H1 (cell line): ENCODE measurements at regions not wholly inside any gene's neighbourhood (a gene's known extent, or its start where the extent isn't known, plus 50 kb on each side); places are given as distances from the start of the nearest gene placed in this dataset.

ENCODE experiments used
- BACH1 ChIP-seq: IDR thresholded peaks from 2 replicates; pipeline ENCODE4 v1.6.1; 2012; ENCODE audit warnings: low read length, improper control_type of control experiment
- CHD1 ChIP-seq: IDR thresholded peaks from 2 replicates; pipeline ENCODE4 v1.6.1; 2012; ENCODE audit warnings: low read depth, low read length, improper control_type of control experiment
- CREB1 ChIP-seq: IDR thresholded peaks from 2 replicates; pipeline ENCODE4 v1.6.1; 2012; ENCODE audit warnings: inconsistent platforms
- EGR1 ChIP-seq: IDR thresholded peaks from 2 replicates; pipeline ENCODE4 v1.6.1; 2011; ENCODE audit warnings: low read depth, low read length, borderline replicate concordance
- HDAC2 ChIP-seq, 2 experiments: fragments of 300-600 bp in 1 of 2; sonication (generic) in 1 of 2; IDR thresholded peaks; 2 replicates each; pipeline ENCODE4 v1.6.1; 2011 to 2012; ENCODE audit warnings: low read depth in 2 of 2, low read length in 2 of 2, mild to moderate bottlenecking in 2 of 2, moderate library complexity in 2 of 2, borderline replicate concordance in 1 of 2, inconsistent platforms in 1 of 2
- NRF1 ChIP-seq: IDR thresholded peaks from 2 replicates; pipeline ENCODE4 v1.6.1; 2011; ENCODE audit warnings: mild to moderate bottlenecking, low read depth, low read length, improper control_type of control experiment
- TF ChIP-seq, protein P1 (sequence below): fragments of 300-600 bp; sonication (generic); IDR thresholded peaks from 2 replicates; pipeline ENCODE4 v1.7.1; 2012; ENCODE audit warnings: low read length, moderate library complexity, mild to moderate bottlenecking, inconsistent platforms; ENCODE audit not compliant: insufficient replicate concordance

DNA sequence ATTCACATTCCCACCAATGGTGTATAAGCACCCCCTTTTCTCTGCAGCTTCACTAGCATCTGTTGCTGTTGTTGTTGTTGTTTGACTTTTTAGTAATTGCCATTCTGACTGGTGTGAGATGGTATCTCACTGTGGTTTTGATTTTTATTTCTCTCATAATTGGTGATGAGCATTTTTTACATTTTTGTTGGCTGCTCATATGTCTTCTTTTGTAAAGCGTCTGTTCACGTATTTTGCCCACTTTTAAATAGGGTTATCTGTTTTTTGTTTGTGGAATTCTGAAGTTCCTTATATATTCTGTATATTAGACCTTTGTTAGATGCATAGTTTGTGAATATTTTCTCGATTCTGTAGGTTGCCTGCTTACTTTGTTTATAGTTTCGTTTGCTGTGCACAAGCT, 278.4 kb upstream of the TNP1 start (continued):
- TF ChIP-seq, protein P1, sequence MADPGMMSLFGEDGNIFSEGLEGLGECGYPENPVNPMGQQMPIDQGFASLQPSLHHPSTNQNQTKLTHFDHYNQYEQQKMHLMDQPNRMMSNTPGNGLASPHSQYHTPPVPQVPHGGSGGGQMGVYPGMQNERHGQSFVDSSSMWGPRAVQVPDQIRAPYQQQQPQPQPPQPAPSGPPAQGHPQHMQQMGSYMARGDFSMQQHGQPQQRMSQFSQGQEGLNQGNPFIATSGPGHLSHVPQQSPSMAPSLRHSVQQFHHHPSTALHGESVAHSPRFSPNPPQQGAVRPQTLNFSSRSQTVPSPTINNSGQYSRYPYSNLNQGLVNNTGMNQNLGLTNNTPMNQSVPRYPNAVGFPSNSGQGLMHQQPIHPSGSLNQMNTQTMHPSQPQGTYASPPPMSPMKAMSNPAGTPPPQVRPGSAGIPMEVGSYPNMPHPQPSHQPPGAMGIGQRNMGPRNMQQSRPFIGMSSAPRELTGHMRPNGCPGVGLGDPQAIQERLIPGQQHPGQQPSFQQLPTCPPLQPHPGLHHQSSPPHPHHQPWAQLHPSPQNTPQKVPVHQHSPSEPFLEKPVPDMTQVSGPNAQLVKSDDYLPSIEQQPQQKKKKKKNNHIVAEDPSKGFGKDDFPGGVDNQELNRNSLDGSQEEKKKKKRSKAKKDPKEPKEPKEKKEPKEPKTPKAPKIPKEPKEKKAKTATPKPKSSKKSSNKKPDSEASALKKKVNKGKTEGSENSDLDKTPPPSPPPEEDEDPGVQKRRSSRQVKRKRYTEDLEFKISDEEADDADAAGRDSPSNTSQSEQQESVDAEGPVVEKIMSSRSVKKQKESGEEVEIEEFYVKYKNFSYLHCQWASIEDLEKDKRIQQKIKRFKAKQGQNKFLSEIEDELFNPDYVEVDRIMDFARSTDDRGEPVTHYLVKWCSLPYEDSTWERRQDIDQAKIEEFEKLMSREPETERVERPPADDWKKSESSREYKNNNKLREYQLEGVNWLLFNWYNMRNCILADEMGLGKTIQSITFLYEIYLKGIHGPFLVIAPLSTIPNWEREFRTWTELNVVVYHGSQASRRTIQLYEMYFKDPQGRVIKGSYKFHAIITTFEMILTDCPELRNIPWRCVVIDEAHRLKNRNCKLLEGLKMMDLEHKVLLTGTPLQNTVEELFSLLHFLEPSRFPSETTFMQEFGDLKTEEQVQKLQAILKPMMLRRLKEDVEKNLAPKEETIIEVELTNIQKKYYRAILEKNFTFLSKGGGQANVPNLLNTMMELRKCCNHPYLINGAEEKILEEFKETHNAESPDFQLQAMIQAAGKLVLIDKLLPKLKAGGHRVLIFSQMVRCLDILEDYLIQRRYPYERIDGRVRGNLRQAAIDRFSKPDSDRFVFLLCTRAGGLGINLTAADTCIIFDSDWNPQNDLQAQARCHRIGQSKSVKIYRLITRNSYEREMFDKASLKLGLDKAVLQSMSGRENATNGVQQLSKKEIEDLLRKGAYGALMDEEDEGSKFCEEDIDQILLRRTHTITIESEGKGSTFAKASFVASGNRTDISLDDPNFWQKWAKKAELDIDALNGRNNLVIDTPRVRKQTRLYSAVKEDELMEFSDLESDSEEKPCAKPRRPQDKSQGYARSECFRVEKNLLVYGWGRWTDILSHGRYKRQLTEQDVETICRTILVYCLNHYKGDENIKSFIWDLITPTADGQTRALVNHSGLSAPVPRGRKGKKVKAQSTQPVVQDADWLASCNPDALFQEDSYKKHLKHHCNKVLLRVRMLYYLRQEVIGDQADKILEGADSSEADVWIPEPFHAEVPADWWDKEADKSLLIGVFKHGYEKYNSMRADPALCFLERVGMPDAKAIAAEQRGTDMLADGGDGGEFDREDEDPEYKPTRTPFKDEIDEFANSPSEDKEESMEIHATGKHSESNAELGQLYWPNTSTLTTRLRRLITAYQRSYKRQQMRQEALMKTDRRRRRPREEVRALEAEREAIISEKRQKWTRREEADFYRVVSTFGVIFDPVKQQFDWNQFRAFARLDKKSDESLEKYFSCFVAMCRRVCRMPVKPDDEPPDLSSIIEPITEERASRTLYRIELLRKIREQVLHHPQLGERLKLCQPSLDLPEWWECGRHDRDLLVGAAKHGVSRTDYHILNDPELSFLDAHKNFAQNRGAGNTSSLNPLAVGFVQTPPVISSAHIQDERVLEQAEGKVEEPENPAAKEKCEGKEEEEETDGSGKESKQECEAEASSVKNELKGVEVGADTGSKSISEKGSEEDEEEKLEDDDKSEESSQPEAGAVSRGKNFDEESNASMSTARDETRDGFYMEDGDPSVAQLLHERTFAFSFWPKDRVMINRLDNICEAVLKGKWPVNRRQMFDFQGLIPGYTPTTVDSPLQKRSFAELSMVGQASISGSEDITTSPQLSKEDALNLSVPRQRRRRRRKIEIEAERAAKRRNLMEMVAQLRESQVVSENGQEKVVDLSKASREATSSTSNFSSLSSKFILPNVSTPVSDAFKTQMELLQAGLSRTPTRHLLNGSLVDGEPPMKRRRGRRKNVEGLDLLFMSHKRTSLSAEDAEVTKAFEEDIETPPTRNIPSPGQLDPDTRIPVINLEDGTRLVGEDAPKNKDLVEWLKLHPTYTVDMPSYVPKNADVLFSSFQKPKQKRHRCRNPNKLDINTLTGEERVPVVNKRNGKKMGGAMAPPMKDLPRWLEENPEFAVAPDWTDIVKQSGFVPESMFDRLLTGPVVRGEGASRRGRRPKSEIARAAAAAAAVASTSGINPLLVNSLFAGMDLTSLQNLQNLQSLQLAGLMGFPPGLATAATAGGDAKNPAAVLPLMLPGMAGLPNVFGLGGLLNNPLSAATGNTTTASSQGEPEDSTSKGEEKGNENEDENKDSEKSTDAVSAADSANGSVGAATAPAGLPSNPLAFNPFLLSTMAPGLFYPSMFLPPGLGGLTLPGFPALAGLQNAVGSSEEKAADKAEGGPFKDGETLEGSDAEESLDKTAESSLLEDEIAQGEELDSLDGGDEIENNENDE, result no peak
- TF ChIP-seq CREB1 (no peak), BACH1 (no peak), EGR1 (no peak), CHD1 (no peak), HDAC2 (IDR thresholded peaks at IDR 0.05; ENCODE audit: borderline replicate concordance in 1 of 2, low read depth in 2 of 2, low read length in 2 of 2) (no peak), NRF1 (no peak)
- TF ChIP-seq, all 59 proteins: peak for 0
